Effector memory CD4-positive, alpha-beta T cell (primary cell): ENCODE measurements at regions not wholly inside any gene's neighbourhood (a gene's known extent, or its start where the extent isn't known, plus 50 kb on each side); places are given as distances from the start of the nearest gene placed in this dataset.

Source experiments
- DNase-seq, 3 donors: peaks; one replicate each; pipeline ENCODE4 v3.0.0-alpha.2; 2020
- H3K27ac ChIP-seq: 2 replicates; pipeline ENCODE4 v1.7.0; 2013; ENCODE audit warnings: mild to moderate bottlenecking, low read length, moderate library complexity; ENCODE audit not compliant: insufficient read depth, poor library complexity, severe bottlenecking
- H3K27me3 ChIP-seq: replicated peaks from 2 replicates; pipeline ENCODE4 v1.7.0; 2013; ENCODE audit warnings: mild to moderate bottlenecking, low read length; ENCODE audit not compliant: insufficient read depth, control insufficient read depth, poor library complexity, severe bottlenecking
- H3K36me3 ChIP-seq: 2 replicates; pipeline ENCODE4 v1.7.0; 2013; ENCODE audit warnings: mild to moderate bottlenecking, low read length, moderate library complexity; ENCODE audit not compliant: control insufficient read depth, insufficient read depth
- H3K4me1 ChIP-seq: 2 replicates; pipeline ENCODE4 v1.7.0; 2013; ENCODE audit warnings: low read length, mild to moderate bottlenecking; ENCODE audit not compliant: control insufficient read depth, insufficient read depth, poor library complexity, severe bottlenecking
- H3K4me3 ChIP-seq: 2 replicates; pipeline ENCODE4 v1.7.0; 2013; ENCODE audit warnings: low read length, low read depth, mild to moderate bottlenecking; ENCODE audit not compliant: insufficient read depth, poor library complexity, severe bottlenecking
- H3K9me3 ChIP-seq: 2 replicates; pipeline ENCODE4 v1.7.0; 2013; ENCODE audit warnings: mild to moderate bottlenecking, low read length, moderate library complexity; ENCODE audit not compliant: control insufficient read depth

GRCh38 chr3:144237351-144237750 lies 265.7 kb downstream of the DIPK2A start:
- no peaks in the 10 kb centered on the region for H3K27me3 ChIP-seq
- H3K36me3 ChIP-seq: no peaks in the 10 kb centered on the region
- DNase-seq: no peak
- H3K4me1 ChIP-seq: no peaks in the 10 kb centered on the region
- no peak overlapping the region for H3K4me3 ChIP-seq
- no peaks in the 10 kb centered on the region for H3K9me3 ChIP-seq
- no peak overlapping the region for H3K27ac ChIP-seq

DNA sequence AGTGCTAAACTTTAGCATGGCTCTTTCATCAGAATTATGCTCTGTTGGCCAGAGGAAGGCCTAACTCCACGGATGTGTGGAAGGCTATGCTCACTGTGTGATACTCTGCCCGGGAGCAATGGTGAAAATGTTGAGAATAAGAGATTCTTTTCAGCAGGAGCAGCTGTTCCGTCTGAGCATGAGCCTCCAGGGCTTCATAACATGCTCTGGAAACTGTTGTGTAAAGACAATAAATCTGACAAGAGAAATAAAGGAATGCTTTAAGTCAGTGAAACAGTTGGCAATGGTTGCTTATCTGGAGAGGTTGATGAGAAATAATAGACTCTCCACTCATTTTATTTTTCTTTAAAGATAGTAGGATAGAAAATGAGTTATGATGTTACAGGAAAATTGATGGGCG lies 269.8 kb downstream of the DIPK2A start:
- no peaks in the 10 kb centered on the region for H3K4me1 ChIP-seq
- H3K4me3 ChIP-seq: no peak overlapping the region
- H3K27ac ChIP-seq: no peak overlapping the region
- no peaks in the 10 kb centered on the region for H3K36me3 ChIP-seq
- H3K27me3 ChIP-seq: no peaks in the 10 kb centered on the region
- DNase-seq: no peak
- no peaks in the 10 kb centered on the region for H3K9me3 ChIP-seq

- Histone ChIP-seq H3K4me3 (no peak overlapping the region), H3K9me3 (no peaks in the 10 kb centered on the region), H3K27me3 (no peaks in the 10 kb centered on the region), H3K4me1 (no peaks in the 10 kb centered on the region), H3K27ac (no peak overlapping the region), H3K36me3 (no peaks in the 10 kb centered on the region)
- no peak for DNase-seq
These were observed 271.1 kb downstream of the DIPK2A start for GRCh38 chr3:144242747-144243146.

GRCh38 chr3:144244662-144245061 lies 273.0 kb downstream of the DIPK2A start:
- no peaks in the 10 kb centered on the region for H3K9me3 ChIP-seq
- no peak overlapping the region for H3K4me3 ChIP-seq
- H3K27me3 ChIP-seq: no peaks in the 10 kb centered on the region
- no peaks in the 10 kb centered on the region for H3K4me1 ChIP-seq
- no peak for DNase-seq
- H3K27ac ChIP-seq: no peak overlapping the region
- no peaks in the 10 kb centered on the region for H3K36me3 ChIP-seq

- Histone ChIP-seq H3K4me3 (no peak overlapping the region), H3K36me3 (no peaks in the 10 kb centered on the region)
- DNase-seq: no peak
These were observed 281.3 kb downstream of the DIPK2A start for GRCh38 chr3:144252896-144253295.

GRCh38 chr3:144257381-144257780 lies 285.8 kb downstream of the DIPK2A start:
- DNase-seq: no peak

More at GRCh38 chr3:144252896-144253295, 281.3 kb downstream of the DIPK2A start:
- no peaks in the 10 kb centered on the region for H3K9me3 ChIP-seq
- no peaks in the 10 kb centered on the region for H3K27me3 ChIP-seq
- no peaks in the 10 kb centered on the region for H3K4me1 ChIP-seq
- no peak overlapping the region for H3K27ac ChIP-seq

DNA sequence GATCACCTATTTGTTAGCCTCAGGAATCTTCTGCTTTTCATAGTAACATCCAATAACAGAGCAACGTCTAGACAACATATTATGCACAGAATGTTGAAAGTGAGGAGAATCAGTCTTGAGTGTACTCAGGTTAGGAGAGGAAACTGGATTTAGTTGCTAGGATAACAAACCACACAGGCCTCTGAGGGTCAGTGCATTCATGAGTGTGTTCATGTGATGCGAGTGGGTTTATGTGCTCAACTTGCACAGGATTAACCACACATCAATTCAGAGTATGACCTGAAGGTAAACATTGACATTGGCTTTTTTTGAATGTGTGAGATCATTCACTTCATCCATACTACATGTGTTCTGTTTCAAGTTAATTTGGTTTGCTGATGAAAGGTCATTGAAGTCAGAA lies 287.6 kb downstream of the DIPK2A start:
- no peak for DNase-seq
- Histone ChIP-seq H3K9me3 (no peaks in the 10 kb centered on the region), H3K4me1 (no peaks in the 10 kb centered on the region), H3K36me3 (no peaks in the 10 kb centered on the region), H3K27ac (no peak overlapping the region), H3K27me3 (no peaks in the 10 kb centered on the region), H3K4me3 (no peak overlapping the region)

More at GRCh38 chr3:144257381-144257780, 285.8 kb downstream of the DIPK2A start:
- Histone ChIP-seq H3K27me3 (no peaks in the 10 kb centered on the region), H3K9me3 (no peaks in the 10 kb centered on the region), H3K36me3 (no peaks in the 10 kb centered on the region), H3K4me3 (no peak overlapping the region), H3K27ac (no peak overlapping the region), H3K4me1 (no peaks in the 10 kb centered on the region)

DNA sequence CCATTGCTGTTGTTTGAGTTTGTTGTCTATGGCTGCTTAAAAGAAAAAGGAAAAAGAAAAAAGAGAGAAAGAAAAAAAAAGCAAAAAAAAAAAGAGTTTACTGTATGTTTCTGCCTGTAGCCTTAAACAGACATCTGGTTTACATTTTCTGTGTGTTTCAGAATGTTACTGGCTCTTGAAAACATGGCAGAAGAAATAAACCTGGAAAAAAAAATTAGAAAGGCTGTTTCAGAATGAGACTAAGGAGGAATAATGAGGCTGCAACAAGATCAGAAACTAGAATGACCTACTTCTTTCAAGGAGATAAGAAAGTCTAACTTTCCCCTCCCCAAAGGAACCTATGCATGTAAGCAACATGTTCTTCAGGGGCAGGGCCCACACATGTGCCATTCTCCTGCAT lies 292.1 kb downstream of the DIPK2A start:
- no peaks in the 10 kb centered on the region for H3K4me1 ChIP-seq
- H3K9me3 ChIP-seq: no peaks in the 10 kb centered on the region
- no peak overlapping the region for H3K4me3 ChIP-seq
- H3K27me3 ChIP-seq: no peaks in the 10 kb centered on the region
- no peak overlapping the region for H3K27ac ChIP-seq
- H3K36me3 ChIP-seq: no peaks in the 10 kb centered on the region
- no peak for DNase-seq

GRCh38 chr3:144264350-144264749 lies 292.7 kb downstream of the DIPK2A start:
- Histone ChIP-seq H3K4me1 (no peaks in the 10 kb centered on the region), H3K9me3 (no peaks in the 10 kb centered on the region), H3K36me3 (no peaks in the 10 kb centered on the region), H3K4me3 (no peak overlapping the region), H3K27me3 (no peaks in the 10 kb centered on the region), H3K27ac (no peak overlapping the region)
- no peak for DNase-seq

DNA sequence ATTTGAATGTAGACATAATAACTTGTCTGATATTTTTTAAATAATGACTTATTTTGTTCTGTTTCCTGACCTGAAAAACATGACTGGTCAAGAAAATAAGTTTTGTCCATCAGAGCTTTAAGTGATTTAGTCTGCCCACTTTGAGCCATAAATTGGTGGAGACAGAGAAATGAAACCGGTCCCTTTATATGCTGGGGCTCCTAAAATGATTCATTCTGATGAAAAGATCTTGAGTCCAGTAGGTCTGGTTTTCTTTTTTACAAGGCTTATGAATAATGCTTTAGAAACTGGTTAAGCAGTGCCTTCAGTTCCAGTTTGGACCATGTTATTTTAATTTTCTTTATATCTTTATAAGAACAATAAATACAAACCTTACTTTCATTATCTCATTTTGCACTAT lies 293.2 kb downstream of the DIPK2A start:
- H3K36me3 ChIP-seq: no peaks in the 10 kb centered on the region
- DNase-seq: no peak
- H3K4me1 ChIP-seq: no peaks in the 10 kb centered on the region

More for the DNA sequence above, 293.2 kb downstream of the DIPK2A start:
- H3K9me3 ChIP-seq: no peaks in the 10 kb centered on the region
- no peaks in the 10 kb centered on the region for H3K27me3 ChIP-seq
- no peak overlapping the region for H3K27ac ChIP-seq
- no peak overlapping the region for H3K4me3 ChIP-seq
